Kidney epithelial cell (primary cell): ENCODE measurements at regions not wholly inside any gene's neighbourhood (a gene's known extent, or its start where the extent isn't known, plus 50 kb on each side); places are given as distances from the start of the nearest gene placed in this dataset.
A peak's percentile ranks its signal among the peaks of the same experiment; 100 is the strongest.

Experiments used
- DNase-seq: peaks from one replicate; pipeline ENCODE4 v3.0.0-alpha.2; 2010; ENCODE audit warnings: low read depth
- H3K27me3 ChIP-seq: 2 replicates; pipeline ENCODE4 v1.6.0; 2011; ENCODE audit warnings: low read length; ENCODE audit not compliant: control insufficient read depth, insufficient read depth
- H3K36me3 ChIP-seq: 2 replicates; pipeline ENCODE4 v1.5.1; 2011; ENCODE audit warnings: low read length; ENCODE audit not compliant: control insufficient read depth, insufficient read depth
- H3K4me3 ChIP-seq: 2 replicates; pipeline ENCODE4 v1.5.1; 2011; ENCODE audit warnings: low read depth, mild to moderate bottlenecking, control low read depth, low read length
- CTCF ChIP-seq: IDR thresholded peaks from 2 replicates; pipeline ENCODE4 v1.5.1; 2011; ENCODE audit warnings: mild to moderate bottlenecking, moderate library complexity, low read length, control low read depth, inconsistent platforms; ENCODE audit not compliant: insufficient read depth, poor library complexity, severe bottlenecking

- Histone ChIP-seq H3K27me3 (no peaks in the 10 kb centered on the region), H3K4me3 (no peak overlapping the region), H3K36me3 (no peaks in the 10 kb centered on the region)
- TF ChIP-seq CTCF = no peak
- DNase-seq = peak; percentile 28
Observed at GRCh38 chr5:30894811-30895210, 298.7 kb upstream of the CDH6 start.

- no peaks in the 10 kb centered on the region for H3K36me3 ChIP-seq
- H3K27me3 ChIP-seq = no peaks in the 10 kb centered on the region
- TF ChIP-seq CTCF = no peak
- DNase-seq = no peak
- H3K4me3 ChIP-seq = no peak overlapping the region
Observed at GRCh38 chr5:30891660-30892059, 301.8 kb upstream of the CDH6 start.

- Histone ChIP-seq H3K4me3 (no peak overlapping the region), H3K27me3 (no peaks in the 10 kb centered on the region), H3K36me3 (no peaks in the 10 kb centered on the region)
- DNase-seq = no peak
- no peak for TF ChIP-seq CTCF
Observed at GRCh38 chr5:30890377-30890776, 303.1 kb upstream of the CDH6 start.

- Histone ChIP-seq H3K36me3 (no peaks in the 10 kb centered on the region), H3K4me3 (no peak overlapping the region), H3K27me3 (no peaks in the 10 kb centered on the region)
- no peak for TF ChIP-seq CTCF
- no peak for DNase-seq
Observed at GRCh38 chr5:30880514-30880913, 313.0 kb upstream of the CDH6 start.

- no peaks in the 10 kb centered on the region for H3K27me3 ChIP-seq
- no peak overlapping the region for H3K4me3 ChIP-seq
- H3K36me3 ChIP-seq = no peaks in the 10 kb centered on the region
- DNase-seq = no peak
- TF ChIP-seq CTCF = no peak
Observed at GRCh38 chr5:30879887-30880286, 313.6 kb upstream of the CDH6 start.

GRCh38 chr5:30878746-30879145, 314.7 kb upstream of the CDH6 start:
- Histone ChIP-seq H3K4me3 (no peak overlapping the region), H3K36me3 (no peaks in the 10 kb centered on the region), H3K27me3 (no peaks in the 10 kb centered on the region)
- TF ChIP-seq CTCF = no peak
- no peak for DNase-seq
